CD14-positive monocyte (primary cell): ENCODE measurements at regions not wholly inside any gene's neighbourhood (a gene's known extent, or its start where the extent isn't known, plus 50 kb on each side); places are given as distances from the start of the nearest gene placed in this dataset.

Experiments used
- DNase-seq, 3 donors: peaks; one replicate each; pipeline ENCODE4 v3.0.0-alpha.2; 2011 to 2022
- H2AFZ ChIP-seq: 2 replicates; pipeline ENCODE4 v1.6.0; 2012; ENCODE audit warnings: mild to moderate bottlenecking, low read depth, low read length, inconsistent platforms; ENCODE audit not compliant: insufficient read depth, poor library complexity, severe bottlenecking
- H3K27ac ChIP-seq, 2 donors: 1 replicate in 1 of 2; 2 replicates in 1 of 2; pipeline ENCODE4 v1.5.1; 2012 to 2013; ENCODE audit warnings: low read length in 2 of 2, control low read depth in 1 of 2, inconsistent platforms in 1 of 2, low read depth in 1 of 2, mild to moderate bottlenecking in 1 of 2
- H3K27me3 ChIP-seq, 2 donors: one replicate each; pipeline versions ENCODE4 v1.6.0 to v1.6.1; 2011 to 2013; ENCODE audit warnings: low read length in 2 of 2; ENCODE audit not compliant: control insufficient read depth in 2 of 2, insufficient read depth in 2 of 2
- H3K36me3 ChIP-seq, 2 donors: replicated peaks in 1 of 2; 1 replicate in 1 of 2; 2 replicates in 1 of 2; pipeline versions ENCODE4 v1.5.1 to v1.6.1; 2012 to 2013; ENCODE audit warnings: low read length in 2 of 2, control low read depth in 1 of 2, inconsistent platforms in 1 of 2, mild to moderate bottlenecking in 1 of 2; ENCODE audit not compliant: insufficient read depth in 2 of 2, control insufficient read depth in 1 of 2
- H3K4me1 ChIP-seq, 2 donors: 1 replicate in 1 of 2; 2 replicates in 1 of 2; pipeline versions ENCODE4 v1.5.1 to v1.6.1; 2012 to 2013; ENCODE audit warnings: low read length in 2 of 2, control low read depth in 1 of 2, inconsistent platforms in 1 of 2, mild to moderate bottlenecking in 1 of 2, moderate library complexity in 1 of 2; ENCODE audit not compliant: insufficient read depth in 2 of 2, control insufficient read depth in 1 of 2
- H3K4me2 ChIP-seq: replicated peaks from 2 replicates; pipeline ENCODE3; 2012; ENCODE audit warnings: low read length, moderate library complexity, mild to moderate bottlenecking; ENCODE audit not compliant: poor library complexity, severe bottlenecking; ENCODE audit errors: extremely low read depth
- H3K4me3 ChIP-seq, 3 experiments: fragments of 200-600 bp in 1 of 3; sonication (generic) in 1 of 3; replicated peaks in 1 of 3; 1 replicate in 2 of 3; 2 replicates in 1 of 3; pipeline ENCODE4 v1.5.1; 2011 to 2013; ENCODE audit warnings: low read length in 3 of 3, mild to moderate bottlenecking in 3 of 3, control low read depth in 2 of 3, low read depth in 2 of 3, inconsistent platforms in 1 of 3, moderate library complexity in 1 of 3
- H3K79me2 ChIP-seq: 2 replicates; pipeline ENCODE4 v1.6.0; 2012; ENCODE audit warnings: mild to moderate bottlenecking, control low read depth, inconsistent platforms, low read length, moderate library complexity; ENCODE audit not compliant: insufficient read depth
- H3K9ac ChIP-seq: 2 replicates; pipeline ENCODE4 v1.6.0; 2017; ENCODE audit warnings: low read length, mild to moderate bottlenecking; ENCODE audit not compliant: insufficient read depth, poor library complexity, severe bottlenecking
- H3K9me3 ChIP-seq, 2 donors: replicated peaks in 1 of 2; 1 replicate in 1 of 2; 2 replicates in 1 of 2; pipeline versions ENCODE4 v1.5.1 to v1.6.1; 2012 to 2013; ENCODE audit warnings: low read length in 2 of 2, control low read depth in 1 of 2; ENCODE audit not compliant: control insufficient read depth in 1 of 2, insufficient read depth in 1 of 2
- H4K20me1 ChIP-seq: 2 replicates; pipeline ENCODE4 v1.6.0; 2012; ENCODE audit warnings: mild to moderate bottlenecking, low read length, control low read depth, moderate library complexity; ENCODE audit not compliant: insufficient read depth
- H3K27ac Mint-ChIP-seq, 7 donors: one replicate each; pipeline ENCODE4 v1.8.0; 2020; ENCODE audit warnings: mild to moderate bottlenecking in 7 of 7, mixed read lengths in 7 of 7, moderate library complexity in 6 of 7, inconsistent platforms in 2 of 7
- H3K27me3 Mint-ChIP-seq, 3 donors: one replicate each; pipeline ENCODE4 v1.8.0; 2021 to 2022; ENCODE audit warnings: low read depth in 3 of 3, mild to moderate bottlenecking in 3 of 3, mixed read lengths in 3 of 3, moderate library complexity in 3 of 3, inconsistent platforms in 1 of 3
- H3K36me3 Mint-ChIP-seq, 2 donors: one replicate each; pipeline ENCODE4 v1.8.0; 2020; ENCODE audit warnings: mixed read lengths in 2 of 2, inconsistent platforms in 1 of 2, mild to moderate bottlenecking in 1 of 2
- H3K4me1 Mint-ChIP-seq: one replicate; pipeline ENCODE4 v1.8.0; 2020; ENCODE audit warnings: mild to moderate bottlenecking, mixed read lengths
- H3K4me3 Mint-ChIP-seq, 2 donors: one replicate each; pipeline ENCODE4 v1.8.0; 2020; ENCODE audit warnings: mild to moderate bottlenecking in 2 of 2, mixed read lengths in 2 of 2, moderate library complexity in 1 of 2
- H3K9me3 Mint-ChIP-seq, 7 donors: one replicate each; pipeline ENCODE4 v1.8.0; 2020 to 2022; ENCODE audit warnings: mixed read lengths in 7 of 7, mild to moderate bottlenecking in 6 of 7, moderate library complexity in 6 of 7, inconsistent platforms in 2 of 7
- CTCF ChIP-seq: fragments of 200-600 bp; IDR thresholded peaks from one replicate; pipeline ENCODE4 v1.8.0; 2022; ENCODE audit warnings: antibody characterized with exemption, mild to moderate bottlenecking
- intact Hi-C, 2 donors: fragments of 100-400 bp; cut with micrococcal nuclease; formaldehyde crosslinking; loops; one replicate each; pipeline versions ENCODE4 v1.15.0 to v1.15.1; 2023

GRCh38 chr11:29511394-29511793 lies 505.4 kb downstream of the KCNA4 start:
- no peak overlapping the region for H3K4me2 ChIP-seq
- no peaks in the 10 kb centered on the region for H3K9me3 ChIP-seq
- H4K20me1 ChIP-seq, result no peaks in the 10 kb centered on the region
- H3K27ac ChIP-seq, result no peak overlapping the region
- intact Hi-C loops, result no loop called here
- H3K79me2 ChIP-seq, result no peaks in the 10 kb centered on the region
- no peak overlapping the region for H3K4me3 ChIP-seq
- no peaks in the 10 kb centered on the region for H3K36me3 Mint-ChIP-seq
- no peaks in the 10 kb centered on the region for H3K4me1 ChIP-seq
- H3K27me3 ChIP-seq, result no peaks in the 10 kb centered on the region
- H3K9ac ChIP-seq, result no peak overlapping the region
- DNase-seq, result no peak
- H3K4me3 Mint-ChIP-seq, result no peak overlapping the region
- peaks cover 0 to 6% (median 2%) of the 10 kb centered on the region in 3 donors for H3K27me3 Mint-ChIP-seq
- no peak for TF ChIP-seq CTCF
- H3K36me3 ChIP-seq, result no peaks in the 10 kb centered on the region
- H2AFZ ChIP-seq, result no peak overlapping the region
- no peaks in the 10 kb centered on the region for H3K4me1 Mint-ChIP-seq
- H3K27ac Mint-ChIP-seq, result no peak overlapping the region
- peaks cover 0 to 4% (median 0%) of the 10 kb centered on the region in 7 donors for H3K9me3 Mint-ChIP-seq

GRCh38 chr11:29507376-29507775 lies 509.5 kb downstream of the KCNA4 start:
- Histone ChIP-seq H2AFZ (no peak overlapping the region), H3K9me3 (no peaks in the 10 kb centered on the region), H3K4me2 (no peak overlapping the region), H3K27me3 (no peaks in the 10 kb centered on the region), H3K4me3 (no peak overlapping the region), H4K20me1 (no peaks in the 10 kb centered on the region), H3K27ac (no peak overlapping the region), H3K36me3 (no peaks in the 10 kb centered on the region), H3K9ac (no peak overlapping the region), H3K79me2 (no peaks in the 10 kb centered on the region), H3K4me1 (no peaks in the 10 kb centered on the region)
- Mint-ChIP-seq H3K27me3 (peaks cover 0 to 9% (median 0%) of the 10 kb centered on the region in 3 donors), H3K4me3 (no peak overlapping the region), H3K36me3 (no peaks in the 10 kb centered on the region), H3K9me3 (peaks cover 0 to 7% (median 0%) of the 10 kb centered on the region in 7 donors), H3K4me1 (no peaks in the 10 kb centered on the region), H3K27ac (no peak overlapping the region)
- no peak for TF ChIP-seq CTCF
- no peak for DNase-seq
- intact Hi-C loops, result no loop called here
